Suprapubic skin (tissue), 4 donors: ENCODE measurements at regions not wholly inside any gene's neighbourhood (a gene's known extent, or its start where the extent isn't known, plus 50 kb on each side); places are given as distances from the start of the nearest gene placed in this dataset.

Source experiments
- DNase-seq, 2 donors: peaks; one replicate each; pipeline ENCODE4 v3.0.0-alpha.2; 2019; ENCODE audit warnings: low spot score in 2 of 2
- H3K27ac ChIP-seq: fragments of 200-600 bp; sonication (generic); one replicate; pipeline ENCODE4 v1.5.1; 2019
- H3K27me3 ChIP-seq: fragments of 200-600 bp; sonication (generic); one replicate; pipeline ENCODE4 v1.5.1; 2019
- H3K36me3 ChIP-seq: fragments of 200-600 bp; sonication (generic); one replicate; pipeline ENCODE4 v1.5.1; 2019
- H3K4me1 ChIP-seq: fragments of 200-600 bp; sonication (generic); one replicate; pipeline ENCODE4 v1.5.1; 2019
- H3K4me3 ChIP-seq: fragments of 200-600 bp; sonication (generic); one replicate; pipeline ENCODE4 v1.5.1; 2019; ENCODE audit warnings: mild to moderate bottlenecking
- H3K9me3 ChIP-seq: fragments of 200-600 bp; sonication (generic); one replicate; pipeline ENCODE4 v1.5.1; 2019
- EP300 ChIP-seq: sonication (generic); formaldehyde crosslinking; IDR thresholded peaks from one replicate; pipeline ENCODE4 v1.6.1; 2017; ENCODE audit warnings: antibody characterized with exemption
- POLR2A ChIP-seq, 2 donors: fragments of 450-650 bp; IDR thresholded peaks; one replicate each; pipeline ENCODE4 v1.6.1; 2017; ENCODE audit warnings: antibody characterized with exemption in 2 of 2, mild to moderate bottlenecking in 2 of 2, moderate library complexity in 2 of 2
- POLR2AphosphoS5 ChIP-seq, 3 donors: sonication (generic); formaldehyde crosslinking; IDR thresholded peaks; one replicate each; pipeline ENCODE4 v1.6.1; 2017; ENCODE audit warnings: antibody characterized with exemption in 3 of 3
- WGBS: methylation state at CpG from one replicate; pipeline ENCODE4 v1.1.5; 2018; 5-methylcytosine and 5-hydroxymethylcytosine counted together
- TF ChIP-seq, protein P1 (sequence below), 2 donors: fragments of 200-600 bp in 1 of 2; fragments of 450-650 bp in 1 of 2; sonication (generic) in 1 of 2; IDR thresholded peaks; one replicate each; pipeline ENCODE4 v1.5.1; 2016 to 2019; ENCODE audit warnings: antibody characterized with exemption in 2 of 2, mild to moderate bottlenecking in 1 of 2, moderate library complexity in 1 of 2

DNA sequence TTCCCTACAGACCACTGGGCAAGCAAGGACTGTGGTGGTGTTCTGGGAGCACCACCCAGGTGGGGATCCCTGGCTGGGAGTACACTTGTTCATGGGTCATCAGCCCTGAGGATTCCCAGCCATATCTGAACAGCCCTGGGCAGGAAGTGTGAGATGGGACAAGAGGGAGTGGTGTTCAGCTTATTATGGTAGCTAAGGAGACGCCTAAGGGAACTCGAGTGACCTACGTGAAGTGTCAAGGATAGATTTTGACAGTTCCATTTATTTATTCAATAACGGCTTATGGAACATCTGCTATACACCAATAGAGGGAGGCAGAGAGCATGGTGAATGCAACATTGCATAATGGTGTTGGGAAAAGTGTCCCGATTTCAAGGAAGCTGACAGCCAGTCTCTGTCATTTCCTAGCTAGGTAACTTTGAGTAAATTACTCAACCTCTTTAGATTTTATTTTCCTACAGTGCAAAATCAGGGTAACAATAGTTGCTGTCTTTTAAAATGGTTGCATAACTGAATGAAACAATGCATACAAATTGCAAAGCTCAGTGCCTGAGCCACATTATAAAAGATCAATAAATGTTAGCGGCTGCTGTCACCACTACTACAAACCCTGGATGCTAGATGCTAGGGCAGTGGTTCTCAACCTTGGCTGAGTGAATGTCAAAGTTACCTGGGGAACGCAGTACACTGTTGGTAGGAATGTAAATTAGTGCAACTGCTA, 534.1 kb downstream of the GRIN2A start:
- Histone ChIP-seq H3K9me3 (no peaks in the 10 kb centered on the region), H3K36me3 (no peaks in the 10 kb centered on the region), H3K27ac (no peak overlapping the region), H3K4me3 (no peak overlapping the region), H3K4me1 (no peaks in the 10 kb centered on the region), H3K27me3 (peaks cover 11% of the 10 kb centered on the region)
- no peak for DNase-seq
- 27% methylated on average over 7 of the region's 7 CpGs for WGBS
- TF ChIP-seq POLR2A (IDR thresholded peaks at IDR 0.05) = no peak
- no peak for TF ChIP-seq EP300
- TF ChIP-seq, protein P1, sequence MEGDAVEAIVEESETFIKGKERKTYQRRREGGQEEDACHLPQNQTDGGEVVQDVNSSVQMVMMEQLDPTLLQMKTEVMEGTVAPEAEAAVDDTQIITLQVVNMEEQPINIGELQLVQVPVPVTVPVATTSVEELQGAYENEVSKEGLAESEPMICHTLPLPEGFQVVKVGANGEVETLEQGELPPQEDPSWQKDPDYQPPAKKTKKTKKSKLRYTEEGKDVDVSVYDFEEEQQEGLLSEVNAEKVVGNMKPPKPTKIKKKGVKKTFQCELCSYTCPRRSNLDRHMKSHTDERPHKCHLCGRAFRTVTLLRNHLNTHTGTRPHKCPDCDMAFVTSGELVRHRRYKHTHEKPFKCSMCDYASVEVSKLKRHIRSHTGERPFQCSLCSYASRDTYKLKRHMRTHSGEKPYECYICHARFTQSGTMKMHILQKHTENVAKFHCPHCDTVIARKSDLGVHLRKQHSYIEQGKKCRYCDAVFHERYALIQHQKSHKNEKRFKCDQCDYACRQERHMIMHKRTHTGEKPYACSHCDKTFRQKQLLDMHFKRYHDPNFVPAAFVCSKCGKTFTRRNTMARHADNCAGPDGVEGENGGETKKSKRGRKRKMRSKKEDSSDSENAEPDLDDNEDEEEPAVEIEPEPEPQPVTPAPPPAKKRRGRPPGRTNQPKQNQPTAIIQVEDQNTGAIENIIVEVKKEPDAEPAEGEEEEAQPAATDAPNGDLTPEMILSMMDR (IDR thresholded peaks at IDR 0.05) = peak; percentile 3 to 67
- no peak for TF ChIP-seq POLR2AphosphoS5 (IDR thresholded peaks at IDR 0.05)

DNA sequence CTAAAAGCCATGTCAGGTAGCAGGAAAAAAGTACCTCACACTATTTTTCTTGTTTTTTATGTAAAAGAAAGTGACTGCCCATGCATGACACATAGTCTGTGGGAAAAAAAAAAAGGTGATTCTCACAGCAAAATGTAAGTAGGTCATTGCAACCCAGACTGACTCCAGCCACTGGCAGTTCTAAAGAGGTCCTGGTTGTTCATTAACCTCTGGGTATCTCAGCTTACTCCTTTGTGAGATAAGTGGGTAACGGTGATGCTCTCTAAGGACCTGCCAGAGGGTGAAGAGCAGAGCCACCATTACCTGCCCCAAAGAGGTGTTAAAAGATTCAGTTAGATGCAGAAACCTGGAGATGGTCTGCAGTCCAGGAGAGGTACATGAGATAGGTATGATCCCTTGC, 531.9 kb downstream of the GRIN2A start:
- TF ChIP-seq POLR2AphosphoS5 (IDR thresholded peaks at IDR 0.05) (no peak), POLR2A (IDR thresholded peaks at IDR 0.05) (no peak), EP300 (no peak)
- TF ChIP-seq, protein P1 (IDR thresholded peaks at IDR 0.05) = no peak
- no peaks in the 10 kb centered on the region for H3K9me3 ChIP-seq
- H3K27me3 ChIP-seq = peaks cover 10% of the 10 kb centered on the region
- H3K27ac ChIP-seq = no peak overlapping the region
- H3K4me1 ChIP-seq = no peaks in the 10 kb centered on the region
- H3K36me3 ChIP-seq = no peaks in the 10 kb centered on the region
- no peak for DNase-seq
- WGBS = 82% methylated on average over 1 of the region's 1 CpG
- H3K4me3 ChIP-seq = no peak overlapping the region

DNA sequence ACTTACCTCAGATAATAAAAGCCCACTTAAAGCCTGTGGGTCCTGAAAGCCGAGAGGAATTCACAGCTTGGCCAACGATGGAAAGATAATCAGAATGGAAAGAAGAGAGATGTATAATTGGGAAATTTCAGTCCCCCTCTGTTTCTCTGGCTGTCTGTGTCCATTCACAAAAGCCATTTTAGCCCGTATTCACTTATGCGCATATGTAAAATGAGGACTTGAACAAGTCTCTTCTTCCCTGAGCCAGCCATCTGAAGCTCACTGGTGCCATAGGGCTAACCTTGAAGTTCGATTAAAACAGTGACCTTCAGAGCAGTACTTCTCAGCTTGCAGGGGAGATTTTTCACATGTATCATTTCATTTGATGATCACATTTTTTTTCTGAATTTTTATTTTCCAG, 527.2 kb downstream of the GRIN2A start:
- H3K4me1 ChIP-seq = no peaks in the 10 kb centered on the region
- DNase-seq = no peak
- WGBS = 79% methylated on average over 5 of the region's 5 CpGs
- H3K27ac ChIP-seq = no peak overlapping the region
- no peaks in the 10 kb centered on the region for H3K36me3 ChIP-seq
- H3K27me3 ChIP-seq = peaks cover 12% of the 10 kb centered on the region
- H3K9me3 ChIP-seq = no peaks in the 10 kb centered on the region
- no peak overlapping the region for H3K4me3 ChIP-seq
- TF ChIP-seq POLR2A (IDR thresholded peaks at IDR 0.05) = no peak
- TF ChIP-seq, protein P1 (IDR thresholded peaks at IDR 0.05) = no peak

GRCh38 chr16:9657641-9658040, 524.6 kb downstream of the GRIN2A start:
- no peaks in the 10 kb centered on the region for H3K4me1 ChIP-seq
- no peak for TF ChIP-seq POLR2AphosphoS5 (IDR thresholded peaks at IDR 0.05)
- TF ChIP-seq, protein P1 (IDR thresholded peaks at IDR 0.05) = no peak
- no peak for TF ChIP-seq EP300
- TF ChIP-seq POLR2A (IDR thresholded peaks at IDR 0.05) = no peak
- peaks cover 15% of the 10 kb centered on the region for H3K27me3 ChIP-seq
- 13% methylated on average over 3 of the region's 3 CpGs for WGBS
- no peak overlapping the region for H3K27ac ChIP-seq
- H3K9me3 ChIP-seq = no peaks in the 10 kb centered on the region
- no peaks in the 10 kb centered on the region for H3K36me3 ChIP-seq
- H3K4me3 ChIP-seq = no peak overlapping the region
- DNase-seq = no peak

DNA sequence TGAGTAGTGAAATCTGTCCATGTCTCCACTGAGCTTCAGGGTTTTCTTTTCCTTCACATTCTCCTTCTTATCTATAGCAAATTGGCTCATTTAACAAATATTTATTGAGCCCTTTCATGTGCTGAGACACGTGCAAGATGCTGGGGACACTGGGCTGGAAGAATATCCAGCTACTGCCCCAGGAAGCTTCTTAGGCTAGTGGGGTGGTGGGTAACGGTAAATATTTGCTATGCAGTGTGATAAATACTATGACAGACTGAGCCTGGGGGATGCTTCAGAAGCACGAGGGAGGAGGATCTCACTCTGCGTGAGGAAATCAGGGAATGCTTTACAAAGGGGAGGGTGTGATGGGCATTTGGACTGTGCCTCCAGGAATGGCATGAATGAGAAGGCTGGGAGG, 524.1 kb downstream of the GRIN2A start:
- DNase-seq = no peak
- Histone ChIP-seq H3K4me1 (no peaks in the 10 kb centered on the region), H3K9me3 (no peaks in the 10 kb centered on the region), H3K36me3 (no peaks in the 10 kb centered on the region), H3K4me3 (no peak overlapping the region), H3K27me3 (peaks cover 15% of the 10 kb centered on the region), H3K27ac (no peak overlapping the region)
- 27% methylated on average over 4 of the region's 4 CpGs for WGBS
- no peak for TF ChIP-seq POLR2AphosphoS5 (IDR thresholded peaks at IDR 0.05)
- TF ChIP-seq, protein P1 (IDR thresholded peaks at IDR 0.05) = no peak
- TF ChIP-seq EP300 = no peak
- TF ChIP-seq POLR2A (IDR thresholded peaks at IDR 0.05) = no peak
